ENCODE measurements at regions not wholly inside any gene's neighbourhood (a gene's known extent, or its start where the extent isn't known, plus 50 kb on each side); places are given as distances from the start of the nearest gene placed in this dataset.
"Not testable (repeated sequence)": the region's sequence is repeated elsewhere in the genome, so short reads cannot be mapped to it uniquely, and the experiment has no call there.

DNA sequence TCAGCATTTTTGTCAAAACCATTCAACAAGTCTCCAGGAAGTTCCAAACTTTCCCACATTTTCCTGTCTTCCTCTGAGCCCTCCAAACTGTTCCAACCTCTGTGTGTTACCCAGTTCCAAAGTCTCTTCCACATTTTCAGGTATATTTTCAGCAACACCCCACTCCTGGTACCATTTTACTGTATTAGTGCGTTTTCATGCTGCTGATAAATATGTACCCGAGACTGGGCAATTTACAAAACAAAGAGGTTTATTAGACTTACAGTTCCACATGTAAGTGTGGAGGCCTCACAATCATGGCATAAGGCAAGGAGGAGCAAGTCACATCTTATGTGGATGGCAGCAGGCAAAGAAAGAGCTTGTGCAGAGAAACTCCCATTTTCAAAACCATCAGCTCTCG, 315.9 kb upstream of the ESRRG start:
- not testable (repeated sequence) for DNase-seq (ENCODE audit: low spot score)

- no peak for DNase-seq (ENCODE audit: low spot score)
These were observed 313.5 kb upstream of the ESRRG start for GRCh38 chr1:217036757-217037156.

DNA sequence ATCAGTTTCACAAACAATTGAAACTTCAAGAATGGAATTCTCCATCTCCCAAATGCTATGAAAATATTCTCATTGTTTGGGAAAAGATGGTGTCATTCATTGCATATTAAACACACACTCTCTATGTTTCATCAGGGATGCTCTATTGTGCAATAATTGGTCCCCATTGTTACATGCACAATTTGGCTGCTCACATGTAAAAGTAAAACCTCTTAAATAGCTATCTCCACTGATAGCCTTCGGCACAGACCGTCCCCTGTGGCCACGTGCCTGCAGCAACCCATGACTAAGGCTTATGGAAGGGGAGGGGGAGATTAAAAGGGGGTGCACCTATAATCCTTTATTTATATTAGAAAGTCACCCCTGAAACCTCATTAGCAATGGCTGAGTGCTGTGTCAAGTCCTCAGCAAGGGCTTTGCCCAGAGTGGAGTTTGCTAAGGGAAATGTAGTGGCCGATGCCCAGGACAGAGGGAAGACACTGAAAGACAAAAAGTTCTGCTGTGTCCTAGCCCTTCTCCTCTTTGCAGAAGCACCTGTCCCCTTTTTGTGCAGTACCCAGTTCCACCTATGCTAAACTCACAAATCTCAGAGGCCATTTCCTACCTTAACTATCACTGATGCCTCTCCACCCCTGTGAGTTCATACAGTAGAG, 309.6 kb upstream of the ESRRG start:
- no peak for DNase-seq (ENCODE audit: low spot score)

DNA sequence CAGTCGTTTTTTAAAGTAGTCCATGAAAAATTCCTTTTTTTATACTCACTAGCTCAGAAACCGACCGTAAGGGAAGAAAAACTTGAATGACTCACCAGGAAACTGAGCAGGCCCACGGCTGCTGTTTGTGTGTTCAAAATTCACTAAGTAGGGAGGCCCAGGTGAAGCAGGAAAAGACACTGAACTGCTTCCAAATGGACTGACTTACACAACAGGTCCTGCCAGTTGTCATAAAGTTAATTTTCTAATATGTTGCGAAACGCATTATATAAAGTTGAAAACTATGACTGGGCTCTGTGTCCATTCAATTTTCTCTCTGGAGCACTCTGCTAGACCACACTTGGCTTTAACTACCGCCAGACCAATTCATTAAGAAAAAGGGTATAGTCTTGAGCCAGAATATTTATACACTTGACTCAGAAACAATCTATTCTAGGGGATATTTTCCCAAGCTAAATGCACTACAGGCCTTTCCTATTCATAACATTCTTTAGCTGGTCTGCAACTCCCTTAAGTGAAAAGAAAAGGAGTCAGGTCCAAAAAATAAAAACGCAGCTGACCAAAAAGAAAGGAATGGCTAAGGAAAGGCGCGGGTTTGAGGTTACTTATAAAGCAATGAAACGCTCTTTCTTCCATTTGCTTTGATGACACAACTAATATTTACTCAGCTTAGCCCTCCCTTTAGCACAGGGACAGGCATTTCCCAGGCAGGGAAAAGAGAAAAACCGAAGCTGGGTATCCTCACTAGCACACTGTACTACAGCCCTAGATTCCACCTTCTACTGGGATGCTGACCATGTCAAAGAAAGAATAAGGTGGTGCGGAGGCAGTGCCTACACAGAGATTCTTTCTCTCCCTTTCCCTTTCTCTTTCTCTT, 306.3 kb upstream of the ESRRG start:
- no peak for DNase-seq (ENCODE audit: low spot score)

DNA sequence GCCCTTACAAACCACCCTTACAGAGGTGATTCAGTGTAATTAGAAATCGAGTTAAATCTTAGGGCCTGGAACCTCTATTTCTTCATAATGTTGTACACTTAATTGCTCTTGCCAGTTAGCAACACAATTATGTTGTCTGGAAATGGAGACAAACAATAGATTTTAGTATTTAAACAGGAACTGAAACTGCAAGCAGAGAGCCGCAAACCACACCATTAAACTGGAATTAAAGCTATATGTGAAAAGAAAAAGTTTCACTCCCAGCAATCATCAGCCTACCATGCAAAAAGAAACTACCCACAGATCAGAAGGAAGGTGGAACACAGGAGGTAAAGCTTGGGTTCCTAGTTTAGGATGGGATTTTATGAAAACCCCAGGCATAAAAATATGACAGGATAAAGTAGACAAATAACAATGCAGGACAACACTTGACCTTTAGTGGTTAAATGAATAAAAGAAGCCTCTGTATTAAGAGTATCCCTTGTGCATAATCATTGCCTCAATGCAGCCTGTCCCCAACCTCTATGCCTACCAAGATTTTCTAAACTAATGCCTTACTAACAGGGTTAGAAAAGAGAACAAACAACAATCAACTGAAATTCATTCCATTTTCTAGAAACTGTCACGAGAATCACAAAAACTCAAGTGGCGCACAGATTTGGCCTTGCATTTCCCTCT, 304.3 kb upstream of the ESRRG start:
- no peak for DNase-seq (ENCODE audit: low spot score)

GRCh38 chr1:217026531-217026930, 303.3 kb upstream of the ESRRG start:
- no peak for DNase-seq (ENCODE audit: low spot score)

DNA sequence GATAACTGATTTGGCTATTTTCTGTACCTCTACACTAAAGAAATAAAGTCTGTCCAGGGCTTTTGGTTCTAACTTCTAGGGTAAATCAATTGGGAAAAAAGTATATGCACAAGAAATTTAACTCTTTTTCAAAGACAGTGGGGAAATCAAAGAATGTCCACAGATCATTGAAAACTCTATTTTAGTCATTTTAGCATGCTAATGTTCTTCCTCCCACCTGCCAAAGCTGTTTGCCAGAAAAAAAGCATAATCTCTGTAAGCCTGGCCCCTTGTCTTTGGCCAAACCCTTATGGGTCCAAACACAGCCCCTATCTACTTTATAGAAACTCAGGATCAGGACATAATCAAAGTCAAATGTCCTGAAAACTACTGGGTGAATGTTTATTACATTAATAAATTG, 302.2 kb upstream of the ESRRG start:
- no peak for DNase-seq (ENCODE audit: low spot score)

- DNase-seq (ENCODE audit: low spot score) = no peak
These were observed 301.7 kb upstream of the ESRRG start for GRCh38 chr1:217024911-217025310.

DNA sequence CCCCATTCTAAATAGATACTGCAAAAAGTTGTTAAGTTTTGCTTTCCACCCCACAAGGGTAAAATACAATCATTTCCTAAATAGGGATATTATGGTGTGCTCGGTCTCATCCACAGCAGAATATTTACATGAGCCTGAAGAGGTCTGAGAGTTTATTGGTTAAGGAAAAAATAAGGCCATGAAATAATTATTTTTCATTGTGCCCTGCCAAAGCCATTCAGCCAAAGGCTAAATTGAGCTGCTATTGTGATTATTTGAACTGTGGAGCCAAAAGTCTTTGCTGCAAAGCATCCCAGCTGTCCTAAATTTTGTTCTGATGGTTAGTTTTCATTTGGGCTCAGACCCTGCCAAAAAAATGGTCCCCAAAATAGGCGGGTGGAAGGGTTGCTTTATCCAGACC, 298.7 kb upstream of the ESRRG start:
- DNase-seq (ENCODE audit: low spot score) = no peak

DNA sequence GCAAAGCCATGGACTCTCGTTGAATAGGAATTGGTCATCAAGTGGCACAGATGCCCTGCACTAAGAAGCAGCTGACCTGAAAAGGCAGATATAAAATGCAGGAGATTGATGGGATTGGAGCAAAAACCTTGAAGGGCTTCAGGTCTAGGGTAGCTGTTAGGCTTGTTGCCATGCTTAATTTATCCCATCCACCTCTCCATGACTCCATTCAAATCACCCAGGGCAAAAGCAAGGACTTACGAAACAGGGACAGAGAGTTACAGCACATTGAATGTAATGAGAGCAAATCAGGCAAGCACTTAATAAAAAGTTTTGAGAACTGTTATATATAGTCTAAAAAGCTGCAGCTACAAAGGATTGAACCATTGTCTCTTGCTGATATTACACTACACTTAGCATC, 298.2 kb upstream of the ESRRG start:
- DNase-seq (ENCODE audit: low spot score) = no peak

- DNase-seq (ENCODE audit: low spot score) = no peak
These were observed 296.2 kb upstream of the ESRRG start for GRCh38 chr1:217019475-217019874.

DNA sequence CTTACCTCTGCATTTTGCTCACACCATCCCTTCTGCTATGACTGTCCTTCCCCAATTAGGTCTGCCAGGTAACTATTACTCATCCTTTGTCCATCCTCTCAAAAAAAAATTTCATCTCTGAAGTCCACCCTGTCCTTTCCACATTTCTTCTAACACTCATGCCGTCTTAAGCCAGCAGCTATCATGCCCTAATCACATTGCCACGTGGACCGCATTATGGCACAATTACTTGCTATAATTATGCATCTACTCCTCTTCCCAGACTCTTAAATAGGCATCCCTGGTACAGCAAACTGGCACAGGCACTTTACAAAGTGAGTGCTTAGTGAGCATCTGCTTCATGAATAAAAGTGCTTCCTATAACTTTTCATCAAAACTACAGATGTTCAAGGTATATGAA, 295.4 kb upstream of the ESRRG start:
- DNase-seq (ENCODE audit: low spot score) = no peak

GRCh38 chr1:217017165-217017564, 293.9 kb upstream of the ESRRG start:
- DNase-seq (ENCODE audit: low spot score) = no peak

DNA sequence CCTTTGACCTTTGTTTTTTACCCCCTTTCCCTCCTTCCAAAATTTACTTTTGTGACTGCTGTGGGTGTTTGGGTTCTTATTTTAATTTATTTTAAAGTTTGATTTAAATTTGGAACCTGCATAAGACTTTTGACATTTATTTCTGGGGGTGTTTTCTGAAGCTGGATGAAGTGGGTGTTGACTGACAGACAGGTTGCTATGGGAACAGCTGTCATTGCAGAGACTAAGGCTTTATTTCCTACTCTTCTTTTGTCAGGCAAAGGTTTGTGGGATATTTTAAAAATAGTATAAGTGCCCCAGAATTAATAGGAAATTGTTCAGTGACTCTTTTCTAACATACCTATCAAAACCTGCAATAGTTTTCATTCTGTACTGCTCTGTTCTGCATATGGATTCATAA, 290.8 kb upstream of the ESRRG start:
- DNase-seq (ENCODE audit: low spot score) = no peak

GRCh38 chr1:217012659-217013058, 289.4 kb upstream of the ESRRG start:
- no peak for DNase-seq (ENCODE audit: low spot score)

- DNase-seq (ENCODE audit: low spot score) = no peak
These were observed 287.9 kb upstream of the ESRRG start for GRCh38 chr1:217011097-217011496.

DNA sequence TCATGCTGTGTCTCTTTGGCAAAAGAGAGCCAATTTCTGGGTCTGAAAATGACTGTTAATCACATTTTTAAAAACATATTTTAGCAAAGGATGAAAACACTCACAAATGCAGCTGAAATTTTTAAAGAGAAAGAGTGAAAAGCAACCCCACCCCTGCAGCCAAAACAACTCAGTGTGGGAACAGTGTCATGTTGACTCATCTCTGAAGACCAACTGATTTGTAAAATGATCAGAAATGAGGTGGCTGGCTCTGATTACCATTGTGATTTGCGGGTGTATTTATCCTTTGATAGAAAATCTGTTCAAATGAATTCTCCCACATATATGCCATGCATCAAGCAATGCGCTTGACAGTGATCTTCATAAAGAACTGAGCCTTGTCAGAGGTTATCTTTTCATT, 287.0 kb upstream of the ESRRG start:
- DNase-seq (ENCODE audit: low spot score) = no peak

DNA sequence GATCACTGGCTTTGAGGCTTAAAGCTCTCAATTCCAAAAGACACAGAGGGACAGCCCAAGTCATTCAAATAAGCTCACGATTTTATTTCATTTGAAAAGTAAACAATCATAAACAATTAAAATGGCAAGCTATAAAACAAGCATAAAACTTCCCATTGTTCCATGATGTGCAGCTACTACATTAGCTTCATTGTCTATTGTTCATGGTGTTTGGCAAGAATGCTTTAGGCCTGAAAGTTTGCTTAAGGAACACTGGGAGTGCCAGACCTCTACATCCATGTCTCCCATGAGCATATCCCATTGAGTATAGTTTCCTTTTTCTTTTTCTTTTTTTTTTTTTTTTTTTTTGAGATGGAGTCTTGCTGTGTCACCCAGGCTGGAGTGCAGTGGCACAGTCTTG, 286.1 kb upstream of the ESRRG start:
- no peak for DNase-seq (ENCODE audit: low spot score)

- no peak for DNase-seq (ENCODE audit: low spot score)
These were observed 281.7 kb upstream of the ESRRG start for GRCh38 chr1:217004776-217005436.

- DNase-seq (ENCODE audit: low spot score) = no peak
These were observed 280.1 kb upstream of the ESRRG start for GRCh38 chr1:217003355-217003754.

DNA sequence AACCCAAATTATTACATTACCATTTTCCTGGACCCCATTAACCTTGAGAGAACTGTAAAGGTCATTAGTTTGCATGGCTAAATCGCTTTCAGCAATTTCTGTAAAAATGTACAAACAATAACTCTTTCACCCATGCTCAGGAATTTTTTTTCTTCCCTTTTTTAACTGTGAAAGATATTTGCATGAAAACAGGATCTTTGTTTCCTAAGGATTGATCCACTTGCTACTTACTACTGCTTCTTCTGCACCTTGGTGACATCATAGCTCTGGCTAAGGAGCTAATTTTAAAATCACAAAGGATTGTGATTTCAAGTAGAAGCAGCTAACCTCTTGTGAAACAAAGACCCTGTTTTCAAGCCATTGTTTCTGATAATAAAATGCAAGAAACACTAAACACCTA, 274.6 kb upstream of the ESRRG start:
- DNase-seq (ENCODE audit: low spot score) = no peak

DNA sequence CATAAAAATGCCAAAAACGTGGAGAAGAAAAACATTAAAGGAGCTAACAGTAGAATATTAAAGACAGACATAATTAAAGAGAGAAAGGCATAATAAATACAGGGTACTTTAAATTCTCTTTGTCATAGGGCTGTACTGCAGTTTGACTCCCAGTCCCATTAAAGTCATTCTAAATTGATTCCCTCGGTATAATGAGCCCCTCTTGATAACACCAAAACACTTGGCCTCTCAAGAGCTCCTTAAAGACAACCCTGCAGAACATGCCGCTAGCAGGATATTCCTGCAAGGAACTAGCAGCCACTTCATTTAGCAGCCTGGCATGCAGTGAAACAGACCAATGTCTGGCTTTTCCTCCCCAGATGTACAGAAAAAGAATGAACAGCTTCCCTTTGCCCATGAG, 273.8 kb upstream of the ESRRG start:
- DNase-seq (ENCODE audit: low spot score) = no peak

DNA sequence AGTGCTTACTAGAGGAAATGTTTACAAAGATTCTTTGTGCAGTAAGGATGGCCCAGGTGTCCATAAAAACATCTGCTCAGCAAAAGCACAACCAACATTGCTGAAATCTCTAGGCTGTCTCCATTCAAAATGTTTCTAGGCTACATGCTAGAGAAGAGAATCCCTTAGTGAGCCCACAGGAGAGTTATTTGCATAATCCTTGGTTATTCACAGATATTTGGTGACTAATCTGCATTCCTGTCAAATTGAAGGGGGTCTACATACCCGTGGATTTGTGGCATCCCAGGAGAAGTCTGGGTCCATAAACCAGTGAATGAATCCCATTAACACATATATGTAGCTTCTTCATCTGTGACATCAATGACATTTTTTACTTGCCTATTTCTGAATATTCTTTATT, 261.3 kb upstream of the ESRRG start:
- DNase-seq (ENCODE audit: low spot score) = no peak

All from hematopoietic multipotent progenitor cell treated with erythropoietin and hydrocortisone succinate and interleukin-3 and kit ligand, for 17 days (in vitro differentiated cells).